Type B pancreatic cell (in vitro differentiated cells): ENCODE measurements at regions not wholly inside any gene's neighbourhood (a gene's known extent, or its start where the extent isn't known, plus 50 kb on each side); places are given as distances from the start of the nearest gene placed in this dataset.

Source experiments
- DNase-seq: peaks from one replicate; pipeline ENCODE4 v3.0.0; 2021; ENCODE audit warnings: mixed read lengths; ENCODE audit not compliant: unreplicated experiment; ENCODE audit errors: extremely low spot score
- H3K27ac Mint-ChIP-seq: 2 replicates; pipeline ENCODE4 v1.8.0; 2021; ENCODE audit warnings: mild to moderate bottlenecking, mixed read lengths
- H3K27me3 Mint-ChIP-seq: 2 replicates; pipeline ENCODE4 v1.8.0; 2021; ENCODE audit warnings: mixed read lengths
- H3K36me3 Mint-ChIP-seq: 2 replicates; pipeline ENCODE4 v1.8.0; 2021; ENCODE audit warnings: mixed read lengths
- H3K4me1 Mint-ChIP-seq: one replicate; pipeline ENCODE4 v1.8.0; 2021; ENCODE audit warnings: mixed read lengths; ENCODE audit not compliant: unreplicated experiment
- H3K4me3 Mint-ChIP-seq: 2 replicates; pipeline ENCODE4 v1.8.0; 2021; ENCODE audit warnings: mild to moderate bottlenecking, mixed read lengths
- H3K9me3 Mint-ChIP-seq: 2 replicates; pipeline ENCODE4 v1.8.0; 2021; ENCODE audit warnings: mixed read lengths
- TF ChIP-seq, protein P1 (sequence below): fragments of 200-600 bp; sonication (generic); conservative IDR thresholded peaks from 2 replicates; pipeline ENCODE4 v1.5.0; 2021; ENCODE audit warnings: antibody characterized with exemption, mild to moderate bottlenecking

DNA sequence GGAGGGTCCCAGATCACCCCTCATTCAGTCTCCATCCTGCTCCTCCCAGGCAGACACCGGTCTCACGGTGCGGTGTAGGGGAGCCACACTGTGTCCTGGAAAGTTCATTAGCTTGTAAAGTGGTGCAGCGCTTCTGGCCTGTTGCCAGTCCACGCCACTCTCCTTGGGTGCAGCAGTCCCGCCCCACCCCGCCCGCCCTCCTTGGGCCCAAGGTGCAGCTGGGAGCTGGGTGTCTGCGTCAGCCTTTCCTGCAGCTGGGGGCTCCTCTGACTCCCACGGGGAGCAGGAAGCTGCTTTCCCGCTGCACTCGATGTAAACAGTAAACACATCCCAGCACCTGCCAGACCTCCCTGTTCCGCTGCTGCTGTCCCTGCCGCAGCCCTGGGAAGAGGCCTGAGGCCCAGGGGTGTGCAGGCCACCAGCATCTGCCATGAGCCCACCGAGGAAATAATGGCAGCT lies 53.8 kb upstream of the ASB18 start:
- Mint-ChIP-seq H3K27ac (no peak overlapping the region), H3K36me3 (no peaks in the 10 kb centered on the region), H3K4me3 (no peak overlapping the region), H3K9me3 (no peaks in the 10 kb centered on the region), H3K27me3 (peaks cover 3% of the 10 kb centered on the region), H3K4me1 (no peaks in the 10 kb centered on the region)
- DNase-seq: no peak
- TF ChIP-seq, protein P1, sequence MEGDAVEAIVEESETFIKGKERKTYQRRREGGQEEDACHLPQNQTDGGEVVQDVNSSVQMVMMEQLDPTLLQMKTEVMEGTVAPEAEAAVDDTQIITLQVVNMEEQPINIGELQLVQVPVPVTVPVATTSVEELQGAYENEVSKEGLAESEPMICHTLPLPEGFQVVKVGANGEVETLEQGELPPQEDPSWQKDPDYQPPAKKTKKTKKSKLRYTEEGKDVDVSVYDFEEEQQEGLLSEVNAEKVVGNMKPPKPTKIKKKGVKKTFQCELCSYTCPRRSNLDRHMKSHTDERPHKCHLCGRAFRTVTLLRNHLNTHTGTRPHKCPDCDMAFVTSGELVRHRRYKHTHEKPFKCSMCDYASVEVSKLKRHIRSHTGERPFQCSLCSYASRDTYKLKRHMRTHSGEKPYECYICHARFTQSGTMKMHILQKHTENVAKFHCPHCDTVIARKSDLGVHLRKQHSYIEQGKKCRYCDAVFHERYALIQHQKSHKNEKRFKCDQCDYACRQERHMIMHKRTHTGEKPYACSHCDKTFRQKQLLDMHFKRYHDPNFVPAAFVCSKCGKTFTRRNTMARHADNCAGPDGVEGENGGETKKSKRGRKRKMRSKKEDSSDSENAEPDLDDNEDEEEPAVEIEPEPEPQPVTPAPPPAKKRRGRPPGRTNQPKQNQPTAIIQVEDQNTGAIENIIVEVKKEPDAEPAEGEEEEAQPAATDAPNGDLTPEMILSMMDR: no peak

DNA sequence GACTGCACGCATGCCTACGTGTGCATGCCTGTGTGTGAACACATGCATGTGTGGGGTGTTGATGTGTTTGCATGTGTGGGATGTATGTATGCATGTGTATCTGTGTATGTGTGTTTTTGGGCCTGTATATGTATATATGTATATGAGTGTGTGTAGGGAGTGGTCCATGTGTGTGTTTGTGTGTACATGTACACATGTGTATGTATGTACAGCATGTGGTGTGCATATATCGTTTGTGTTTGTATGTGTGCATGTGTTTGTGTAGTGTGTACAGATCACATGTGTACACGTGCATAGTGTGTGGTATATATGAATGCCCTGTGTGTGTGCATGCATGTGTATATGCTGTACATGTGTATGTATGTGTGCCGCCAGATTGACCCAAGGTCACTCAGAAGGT lies 54.2 kb upstream of the ASB18 start:
- Mint-ChIP-seq H3K4me3 (no peak overlapping the region), H3K9me3 (no peaks in the 10 kb centered on the region), H3K36me3 (no peaks in the 10 kb centered on the region), H3K27me3 (peaks cover 3% of the 10 kb centered on the region), H3K27ac (no peak overlapping the region), H3K4me1 (no peaks in the 10 kb centered on the region)
- DNase-seq: no peak
- TF ChIP-seq, protein P1: no peak

DNA sequence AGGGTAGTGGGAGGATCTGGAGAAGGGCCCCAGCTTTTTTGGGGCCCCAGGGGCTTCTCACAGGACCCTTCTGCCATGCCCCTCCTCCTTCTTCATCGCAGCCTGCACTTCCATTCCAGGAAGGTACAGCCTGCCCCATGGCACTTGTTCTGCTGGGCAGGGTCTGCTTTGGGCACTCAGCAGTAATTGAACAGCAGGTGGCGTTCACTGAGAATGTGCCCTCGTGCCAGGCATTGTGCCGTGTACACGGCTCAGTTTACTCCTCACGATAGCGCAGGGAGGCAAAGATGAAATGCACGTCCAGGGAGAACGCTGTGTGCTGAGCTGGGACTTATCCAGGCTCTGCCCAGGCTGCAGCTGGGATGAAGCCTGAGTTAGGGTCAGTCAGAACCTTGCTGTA lies 54.8 kb upstream of the ASB18 start:
- Mint-ChIP-seq H3K36me3 (no peaks in the 10 kb centered on the region), H3K27me3 (peaks cover 3% of the 10 kb centered on the region), H3K27ac (no peak overlapping the region), H3K4me1 (no peaks in the 10 kb centered on the region), H3K9me3 (no peaks in the 10 kb centered on the region), H3K4me3 (no peak overlapping the region)
- TF ChIP-seq, protein P1: no peak
- no peak for DNase-seq

- DNase-seq: no peak
- Mint-ChIP-seq H3K9me3 (no peaks in the 10 kb centered on the region), H3K27me3 (no peaks in the 10 kb centered on the region), H3K36me3 (no peaks in the 10 kb centered on the region), H3K27ac (no peak overlapping the region), H3K4me1 (no peaks in the 10 kb centered on the region), H3K4me3 (no peak overlapping the region)
- TF ChIP-seq, protein P1: no peak
Measured at GRCh38 chr2:236321415-236321814, 57.2 kb upstream of the ASB18 start.

DNA sequence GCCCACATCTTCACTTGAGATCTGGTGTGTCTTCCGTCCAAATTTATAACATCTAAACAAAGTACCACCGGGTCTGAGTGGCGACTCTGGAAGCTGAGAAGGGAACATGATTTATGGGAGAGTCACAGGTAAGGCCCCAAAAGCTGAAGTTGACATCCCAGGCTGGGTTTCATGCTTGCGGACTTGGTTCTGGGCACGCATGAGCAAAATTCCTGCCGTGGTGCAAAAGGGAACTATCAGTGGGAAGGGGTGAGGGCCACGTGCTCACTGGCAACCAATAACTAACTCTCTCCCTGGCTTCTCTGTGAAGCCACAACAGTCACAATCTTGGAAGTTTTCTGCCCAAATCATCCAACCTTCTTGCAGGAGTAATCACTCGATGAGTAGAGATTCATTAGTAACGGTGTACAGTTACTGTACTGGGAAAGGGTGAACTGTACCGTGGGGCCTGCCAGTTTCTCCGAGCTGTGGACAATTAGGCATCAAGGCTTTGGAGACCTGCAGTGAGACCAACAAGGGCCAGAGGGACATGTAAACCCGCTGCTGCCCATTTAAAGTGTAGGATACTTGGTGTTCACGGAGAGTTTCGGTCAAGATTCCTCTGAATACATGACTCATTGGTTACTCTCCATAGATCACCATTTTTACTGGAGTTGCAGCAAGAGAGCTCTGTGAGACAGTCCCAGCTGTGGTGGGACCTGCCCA lies 69.4 kb upstream of the ASB18 start:
- Mint-ChIP-seq H3K36me3 (peaks cover 8% of the 10 kb centered on the region), H3K27me3 (no peaks in the 10 kb centered on the region), H3K4me1 (peaks cover 6% of the 10 kb centered on the region), H3K27ac (no peak overlapping the region), H3K9me3 (no peaks in the 10 kb centered on the region), H3K4me3 (no peak overlapping the region)
- TF ChIP-seq, protein P1: no peak
- DNase-seq: no peak
